Sigmoid colon (tissue), 6 donors: ENCODE measurements at regions not wholly inside any gene's neighbourhood (a gene's known extent, or its start where the extent isn't known, plus 50 kb on each side); places are given as distances from the start of the nearest gene placed in this dataset.

ENCODE experiments used
- DNase-seq: peaks from one replicate; pipeline ENCODE4 v3.0.0-alpha.2; 2019
- H3K27ac ChIP-seq, 4 donors: fragments of 200-600 bp; sonication (generic); one replicate each; pipeline ENCODE4 v1.5.1; 2016 to 2019; ENCODE audit warnings: mild to moderate bottlenecking in 1 of 4
- H3K27me3 ChIP-seq, 3 donors: fragments of 200-600 bp; sonication (generic); one replicate each; pipeline ENCODE4 v1.5.1; 2019; ENCODE audit warnings: mild to moderate bottlenecking in 1 of 3
- H3K36me3 ChIP-seq, 4 donors: fragments of 200-600 bp; sonication (generic); one replicate each; pipeline ENCODE4 v1.5.1; 2016 to 2019
- H3K4me1 ChIP-seq, 4 donors: fragments of 200-600 bp; sonication (generic); one replicate each; pipeline ENCODE4 v1.5.1; 2017 to 2019
- H3K4me3 ChIP-seq, 4 donors: fragments of 200-600 bp; sonication (generic); one replicate each; pipeline ENCODE4 v1.5.1; 2017 to 2019; ENCODE audit warnings: mild to moderate bottlenecking in 2 of 4, moderate library complexity in 1 of 4
- H3K9me3 ChIP-seq, 4 donors: fragments of 200-600 bp in 3 of 4; sonication (generic) in 3 of 4; one replicate each; pipeline versions ENCODE4 v1.5.1 to v1.6.1; 2013 to 2019
- EP300 ChIP-seq, 4 donors: sonication (generic); formaldehyde crosslinking; IDR thresholded peaks; one replicate each; pipeline ENCODE4 v1.6.1; 2017; ENCODE audit warnings: antibody characterized with exemption in 4 of 4
- POLR2A ChIP-seq, 2 donors: fragments of 450-650 bp; IDR thresholded peaks; one replicate each; pipeline ENCODE4 v1.6.1; 2016; ENCODE audit warnings: antibody characterized with exemption in 2 of 2, mild to moderate bottlenecking in 2 of 2, moderate library complexity in 2 of 2
- POLR2AphosphoS5 ChIP-seq, 4 donors: sonication (generic); formaldehyde crosslinking; IDR thresholded peaks; one replicate each; pipeline ENCODE4 v1.6.1; 2017; ENCODE audit warnings: antibody characterized with exemption in 4 of 4
- WGBS, 2 donors: extraction: QIAGEN DNeasy Blood & Tissue Kit; methylation state at CpG; one replicate each; pipeline ENCODE4 v1.1.7; 2013; 5-methylcytosine and 5-hydroxymethylcytosine counted together
- intact Hi-C: fragments of 100-400 bp; cut with DNase I; formaldehyde crosslinking; loops from one replicate; pipeline ENCODE4 v1.15.1; 2023
- TF ChIP-seq, protein P1 (sequence below), 4 experiments: fragments of 450-650 bp in 3 of 4; fragments of 200-600 bp in 1 of 4; IDR thresholded peaks; one replicate each; pipeline ENCODE4 v1.5.1; 2016 to 2019; ENCODE audit warnings: antibody characterized with exemption in 4 of 4, mild to moderate bottlenecking in 3 of 4, moderate library complexity in 2 of 4
- donor health status: healthy with polysubstance abuse.
- donor health status: healthy.

DNA sequence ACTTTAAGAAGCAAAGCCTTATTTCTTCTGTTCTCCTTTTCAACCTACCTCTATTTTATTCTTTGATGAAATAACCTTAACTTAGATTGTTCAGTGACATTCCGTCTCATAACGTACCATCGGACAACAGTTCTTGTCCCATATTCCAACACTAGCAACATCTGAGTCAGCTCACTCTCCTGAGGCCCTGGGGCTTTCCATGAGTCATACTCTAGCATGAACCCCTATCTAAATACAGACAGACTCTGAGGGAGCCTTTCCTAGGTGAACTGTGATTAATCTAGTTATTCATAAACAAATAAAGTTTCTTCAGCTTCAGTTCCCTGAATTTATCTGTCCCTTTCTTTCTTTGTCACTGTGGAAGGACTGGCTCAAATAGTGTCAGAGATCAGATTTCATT, 168.7 kb upstream of the LYZL1 start:
- peaks cover 0 to 6% (median under 1%) of the 10 kb centered on the region in 4 donors for H3K9me3 ChIP-seq
- no peaks in the 10 kb centered on the region for H3K36me3 ChIP-seq
- 86 to 95% methylated on average over 3 of the region's 3 CpGs for WGBS, 2 donors
- no peaks in the 10 kb centered on the region for H3K4me1 ChIP-seq
- no peak for DNase-seq
- intact Hi-C loops, result no loop called here
- H3K27ac ChIP-seq, result no peak overlapping the region
- no peak overlapping the region for H3K4me3 ChIP-seq
- TF ChIP-seq POLR2A (IDR thresholded peaks at IDR 0.05), result no peak
- TF ChIP-seq EP300 (IDR thresholded peaks at IDR 0.05), result no peak
- H3K27me3 ChIP-seq, result no peaks in the 10 kb centered on the region

DNA sequence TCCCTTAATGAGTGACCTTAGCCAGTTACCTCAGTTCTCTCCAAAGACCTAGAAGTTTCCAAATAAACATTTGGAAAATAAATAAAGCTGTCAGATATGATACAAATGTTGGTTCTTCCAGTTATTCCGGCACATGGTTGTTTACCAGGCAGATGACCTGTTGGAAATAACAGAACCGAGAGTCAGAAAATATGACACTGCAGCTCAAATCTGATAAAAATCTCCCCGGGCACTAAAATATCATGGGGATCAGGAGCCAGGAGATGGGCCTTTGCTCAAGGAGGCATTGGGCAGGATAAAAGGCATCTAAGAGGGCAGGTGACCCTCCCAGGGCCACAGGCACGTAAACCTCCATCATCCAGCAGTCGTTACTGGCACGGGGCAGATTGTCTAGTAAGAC, 164.0 kb upstream of the LYZL1 start:
- H3K9me3 ChIP-seq, result no peaks in the 10 kb centered on the region
- H3K27me3 ChIP-seq, result no peaks in the 10 kb centered on the region
- no peaks in the 10 kb centered on the region for H3K4me1 ChIP-seq
- no peaks in the 10 kb centered on the region for H3K36me3 ChIP-seq
- no peak overlapping the region for H3K4me3 ChIP-seq
- no peak overlapping the region for H3K27ac ChIP-seq
- intact Hi-C loops, result no loop called here
- 78 to 86% methylated on average over 6 of the region's 6 CpGs for WGBS, 2 donors
- DNase-seq, result no peak
- TF ChIP-seq POLR2AphosphoS5 (IDR thresholded peaks at IDR 0.05) (no peak), EP300 (IDR thresholded peaks at IDR 0.05) (no peak), POLR2A (IDR thresholded peaks at IDR 0.05) (no peak)
- TF ChIP-seq, protein P1, sequence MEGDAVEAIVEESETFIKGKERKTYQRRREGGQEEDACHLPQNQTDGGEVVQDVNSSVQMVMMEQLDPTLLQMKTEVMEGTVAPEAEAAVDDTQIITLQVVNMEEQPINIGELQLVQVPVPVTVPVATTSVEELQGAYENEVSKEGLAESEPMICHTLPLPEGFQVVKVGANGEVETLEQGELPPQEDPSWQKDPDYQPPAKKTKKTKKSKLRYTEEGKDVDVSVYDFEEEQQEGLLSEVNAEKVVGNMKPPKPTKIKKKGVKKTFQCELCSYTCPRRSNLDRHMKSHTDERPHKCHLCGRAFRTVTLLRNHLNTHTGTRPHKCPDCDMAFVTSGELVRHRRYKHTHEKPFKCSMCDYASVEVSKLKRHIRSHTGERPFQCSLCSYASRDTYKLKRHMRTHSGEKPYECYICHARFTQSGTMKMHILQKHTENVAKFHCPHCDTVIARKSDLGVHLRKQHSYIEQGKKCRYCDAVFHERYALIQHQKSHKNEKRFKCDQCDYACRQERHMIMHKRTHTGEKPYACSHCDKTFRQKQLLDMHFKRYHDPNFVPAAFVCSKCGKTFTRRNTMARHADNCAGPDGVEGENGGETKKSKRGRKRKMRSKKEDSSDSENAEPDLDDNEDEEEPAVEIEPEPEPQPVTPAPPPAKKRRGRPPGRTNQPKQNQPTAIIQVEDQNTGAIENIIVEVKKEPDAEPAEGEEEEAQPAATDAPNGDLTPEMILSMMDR (IDR thresholded peaks at IDR 0.05), result no peak

DNA sequence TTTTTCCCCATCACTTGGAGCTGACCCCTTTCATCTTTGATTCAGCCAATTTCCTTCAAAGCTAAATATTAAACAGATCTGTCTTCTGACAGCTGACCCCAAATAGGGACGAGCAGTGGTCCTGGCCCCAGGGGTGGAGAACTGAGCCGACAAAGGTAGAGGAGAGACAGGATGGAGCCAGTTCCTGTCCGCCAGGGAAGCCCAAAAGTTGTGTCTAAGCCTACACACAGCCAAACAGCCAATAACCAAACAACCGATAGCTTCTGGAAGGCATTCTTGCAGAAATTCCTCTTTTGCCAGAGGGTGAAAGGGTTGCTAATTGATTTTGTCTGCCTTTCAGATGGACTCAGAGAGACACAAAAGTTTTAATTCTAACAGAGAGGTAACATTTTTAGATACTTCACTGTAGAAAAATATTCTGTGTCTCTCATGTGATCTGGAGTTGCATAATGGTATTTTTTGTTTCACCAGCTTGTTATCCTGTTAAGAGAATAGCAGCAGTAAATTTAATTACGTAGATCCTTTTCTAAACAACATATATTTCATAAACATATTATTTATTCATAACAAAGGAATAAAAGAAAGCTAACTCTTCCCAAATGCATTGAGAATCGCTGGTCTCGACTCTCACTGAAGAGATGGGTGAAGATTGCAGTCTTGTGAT, 161.7 kb upstream of the LYZL1 start:
- Histone ChIP-seq H3K4me3 (no peak overlapping the region), H3K9me3 (no peaks in the 10 kb centered on the region), H3K27me3 (no peaks in the 10 kb centered on the region), H3K4me1 (no peaks in the 10 kb centered on the region), H3K27ac (no peak overlapping the region), H3K36me3 (no peaks in the 10 kb centered on the region)
- intact Hi-C loops, result no loop called here
- DNase-seq, result no peak
- WGBS, 2 donors, result 50 to 67% methylated on average over 7 of the region's 7 CpGs
- TF ChIP-seq POLR2A (IDR thresholded peaks at IDR 0.05) (no peak), EP300 (IDR thresholded peaks at IDR 0.05) (no peak), POLR2AphosphoS5 (IDR thresholded peaks at IDR 0.05) (no peak)
- TF ChIP-seq, protein P1 (IDR thresholded peaks at IDR 0.05), result no peak

DNA sequence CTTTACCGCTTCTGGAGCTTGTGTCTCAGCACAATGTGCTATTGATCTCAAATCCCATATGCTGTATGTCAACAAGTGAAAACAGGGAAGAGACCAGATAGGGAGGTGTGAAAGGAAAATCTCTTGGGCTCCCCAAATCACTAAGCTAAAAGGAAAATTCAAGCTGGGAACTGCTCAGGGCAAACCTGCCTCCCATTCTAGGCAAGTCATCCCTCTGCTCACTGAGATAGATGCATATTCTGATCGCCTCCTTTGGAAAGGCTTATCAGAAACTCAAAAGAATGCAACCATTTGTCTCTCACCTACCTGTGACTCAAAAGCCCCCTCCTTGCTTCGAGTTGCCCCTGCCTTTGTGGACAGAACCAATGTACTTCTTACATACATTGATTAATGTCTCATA, 161.1 kb upstream of the LYZL1 start:
- no peaks in the 10 kb centered on the region for H3K9me3 ChIP-seq
- 54 to 56% methylated on average over 3 of the region's 3 CpGs for WGBS, 2 donors
- no peak overlapping the region for H3K27ac ChIP-seq
- H3K36me3 ChIP-seq, result no peaks in the 10 kb centered on the region
- H3K27me3 ChIP-seq, result no peaks in the 10 kb centered on the region
- H3K4me3 ChIP-seq, result no peak overlapping the region
- peaks cover 0 to 2% (median 0%) of the 10 kb centered on the region in 4 donors for H3K4me1 ChIP-seq
- intact Hi-C loops, result no loop called here
- TF ChIP-seq EP300 (IDR thresholded peaks at IDR 0.05), result no peak
- TF ChIP-seq POLR2AphosphoS5 (IDR thresholded peaks at IDR 0.05), result no peak
- TF ChIP-seq, protein P1 (IDR thresholded peaks at IDR 0.05), result no peak
- no peak for TF ChIP-seq POLR2A (IDR thresholded peaks at IDR 0.05)
- no peak for DNase-seq

DNA sequence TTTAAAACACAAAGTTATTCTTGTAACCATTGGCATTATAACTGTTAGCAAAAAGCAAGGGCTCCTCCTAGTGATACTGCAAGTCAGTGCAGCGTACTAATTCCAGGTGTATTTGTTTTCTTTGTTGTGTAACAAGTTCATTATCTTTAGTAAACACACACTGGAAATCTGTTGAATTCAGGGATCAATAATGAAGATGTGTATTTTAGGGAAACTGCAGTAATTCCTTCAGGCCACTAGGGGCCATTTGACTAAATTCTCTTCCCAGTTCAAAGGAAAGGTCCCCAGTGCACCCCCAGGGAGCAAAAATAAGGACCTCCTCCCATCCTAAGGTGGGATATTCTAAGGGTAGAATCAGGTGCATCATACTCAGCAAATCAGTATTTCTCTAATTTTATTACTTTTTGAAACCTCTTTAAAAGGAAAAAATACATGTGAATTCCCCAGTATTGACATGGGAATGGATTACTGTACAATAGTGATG, 158.6 kb upstream of the LYZL1 start:
- H3K4me1 ChIP-seq, result peaks cover 0 to 5% (median 0%) of the 10 kb centered on the region in 4 donors
- H3K36me3 ChIP-seq, result no peaks in the 10 kb centered on the region
- DNase-seq, result no peak
- no peak overlapping the region for H3K27ac ChIP-seq
- 11 to 25% methylated on average over 1 of the region's 1 CpG for WGBS, 2 donors
- H3K27me3 ChIP-seq, result no peaks in the 10 kb centered on the region
- TF ChIP-seq, protein P1 (IDR thresholded peaks at IDR 0.05), result peak in 3 of 4 experiments; percentile 31 to 62 (median 41)
- TF ChIP-seq POLR2AphosphoS5 (IDR thresholded peaks at IDR 0.05) (no peak), POLR2A (IDR thresholded peaks at IDR 0.05) (no peak), EP300 (IDR thresholded peaks at IDR 0.05) (no peak)
- intact Hi-C loops, result loop anchor here (5.0 kb wide), 2 partner anchors 172 to 463 kb away; no protein-coding TSS in a partner anchor
- H3K4me3 ChIP-seq, result no peak overlapping the region
- H3K9me3 ChIP-seq, result no peaks in the 10 kb centered on the region
